Activated B cell treated with CpG ODN at 0.5 μM for 24 hours (primary cell): ENCODE measurements at regions not wholly inside any gene's neighbourhood (a gene's known extent, or its start where the extent isn't known, plus 50 kb on each side); places are given as distances from the start of the nearest gene placed in this dataset.
"Not testable (repeated sequence)": the region's sequence is repeated elsewhere in the genome, so short reads cannot be mapped to it uniquely, and the experiment has no call there.

Experiments
- ATAC-seq: fragments of 200-7000 bp; cut with Tn5 transposase; one replicate; pipeline ENCODE4 v1.10.0; 2021; ENCODE audit warnings: low read depth, mild to moderate bottlenecking, moderate library complexity
- CTCF ChIA-PET: fragments of 350-600 bp; sonication (Branson Sonifier 250); formaldehyde crosslinking; loops from one replicate; lab custom pipeline; 2021; ENCODE audit warnings: antibody characterized with exemption; lab: Charles Lee
- POLR2A ChIA-PET: fragments of 350-600 bp; sonication (Branson Sonifier 250); formaldehyde crosslinking; loops from one replicate; lab custom pipeline; 2021; ENCODE audit warnings: antibody characterized with exemption; lab: Charles Lee
- DNase-seq: peaks from one replicate; pipeline ENCODE4 v3.0.0; 2022
- H3K27ac Mint-ChIP-seq: one replicate; pipeline ENCODE4 v1.8.0; 2020; ENCODE audit warnings: mixed read lengths
- H3K27me3 Mint-ChIP-seq: one replicate; pipeline ENCODE4 v1.8.0; 2021; ENCODE audit warnings: mixed read lengths
- H3K36me3 Mint-ChIP-seq: one replicate; pipeline ENCODE4 v1.8.0; 2021; ENCODE audit warnings: low read depth, mixed read lengths
- H3K4me1 Mint-ChIP-seq: one replicate; pipeline ENCODE4 v1.8.0; 2021; ENCODE audit warnings: mixed read lengths
- H3K4me3 Mint-ChIP-seq: one replicate; pipeline ENCODE4 v1.8.0; 2020; ENCODE audit warnings: mild to moderate bottlenecking, mixed read lengths
- H3K9me3 Mint-ChIP-seq: one replicate; pipeline ENCODE4 v1.8.0; 2020; ENCODE audit warnings: mixed read lengths
- intact Hi-C: fragments of 100-400 bp; cut with micrococcal nuclease; formaldehyde crosslinking; loops from one replicate; pipeline ENCODE4 v1.15.1; 2024
- TF ChIP-seq, protein P1 (sequence below): fragments of 200-600 bp; IDR thresholded peaks from one replicate; pipeline ENCODE4 v1.8.0; 2022; ENCODE audit warnings: antibody characterized with exemption, mild to moderate bottlenecking

DNA sequence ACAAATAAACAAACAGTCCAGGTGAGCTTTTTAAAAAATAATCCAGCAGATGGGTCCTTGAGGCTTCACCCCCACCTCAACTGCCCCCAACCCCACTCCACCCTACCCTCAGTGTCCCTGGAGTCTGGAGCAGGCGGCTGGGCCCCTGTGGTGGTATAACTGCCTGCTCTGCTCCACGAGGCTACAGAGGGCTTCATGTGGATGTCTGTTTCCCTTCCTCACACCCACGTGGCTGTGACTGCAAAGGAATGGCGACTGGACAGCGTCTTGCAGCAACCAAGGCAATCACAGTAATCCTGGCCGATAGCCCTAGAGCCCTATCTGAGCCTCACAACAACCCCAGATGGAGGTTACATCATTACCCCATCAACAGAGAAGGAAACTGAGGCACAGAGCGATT lies 76.5 kb downstream of the SLC2A10 start:
- no peak overlapping the region for H3K4me3 Mint-ChIP-seq
- H3K9me3 Mint-ChIP-seq: no peaks in the 10 kb centered on the region
- H3K27ac Mint-ChIP-seq: no peak overlapping the region

DNA sequence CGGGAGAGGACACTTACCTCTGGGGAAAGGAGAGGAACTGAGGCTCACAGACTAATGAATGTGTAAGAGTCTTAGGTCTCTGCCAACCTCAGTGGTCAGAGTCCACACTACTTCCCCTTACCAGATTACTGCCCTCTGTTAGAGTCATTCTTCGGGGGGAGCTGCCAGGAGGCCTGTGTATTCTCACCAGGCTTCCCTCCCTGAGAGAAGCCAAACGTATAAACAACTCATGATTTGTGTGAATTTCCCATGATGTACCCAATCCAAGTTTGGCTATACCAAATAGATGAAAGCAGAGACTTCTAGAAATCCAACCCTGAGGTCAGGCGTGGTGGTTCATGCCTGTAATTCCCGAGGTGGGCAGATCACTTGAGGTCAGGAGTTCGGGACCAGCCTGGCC lies 77.1 kb downstream of the SLC2A10 start:
- no peak overlapping the region for H3K4me3 Mint-ChIP-seq
- CTCF ChIA-PET: no interaction called here
- intact Hi-C loops: no loop called here

More for the DNA sequence above, 76.5 kb downstream of the SLC2A10 start:
- TF ChIP-seq, protein P1, sequence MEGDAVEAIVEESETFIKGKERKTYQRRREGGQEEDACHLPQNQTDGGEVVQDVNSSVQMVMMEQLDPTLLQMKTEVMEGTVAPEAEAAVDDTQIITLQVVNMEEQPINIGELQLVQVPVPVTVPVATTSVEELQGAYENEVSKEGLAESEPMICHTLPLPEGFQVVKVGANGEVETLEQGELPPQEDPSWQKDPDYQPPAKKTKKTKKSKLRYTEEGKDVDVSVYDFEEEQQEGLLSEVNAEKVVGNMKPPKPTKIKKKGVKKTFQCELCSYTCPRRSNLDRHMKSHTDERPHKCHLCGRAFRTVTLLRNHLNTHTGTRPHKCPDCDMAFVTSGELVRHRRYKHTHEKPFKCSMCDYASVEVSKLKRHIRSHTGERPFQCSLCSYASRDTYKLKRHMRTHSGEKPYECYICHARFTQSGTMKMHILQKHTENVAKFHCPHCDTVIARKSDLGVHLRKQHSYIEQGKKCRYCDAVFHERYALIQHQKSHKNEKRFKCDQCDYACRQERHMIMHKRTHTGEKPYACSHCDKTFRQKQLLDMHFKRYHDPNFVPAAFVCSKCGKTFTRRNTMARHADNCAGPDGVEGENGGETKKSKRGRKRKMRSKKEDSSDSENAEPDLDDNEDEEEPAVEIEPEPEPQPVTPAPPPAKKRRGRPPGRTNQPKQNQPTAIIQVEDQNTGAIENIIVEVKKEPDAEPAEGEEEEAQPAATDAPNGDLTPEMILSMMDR: no peak
- Mint-ChIP-seq H3K4me1 (no peaks in the 10 kb centered on the region), H3K27me3 (peaks cover 14% of the 10 kb centered on the region), H3K36me3 (no peaks in the 10 kb centered on the region)
- ATAC-seq: no peak
- DNase-seq: no peak
- CTCF ChIA-PET: no interaction called here
- POLR2A ChIA-PET: no interaction called here
- intact Hi-C loops: no loop called here

DNA sequence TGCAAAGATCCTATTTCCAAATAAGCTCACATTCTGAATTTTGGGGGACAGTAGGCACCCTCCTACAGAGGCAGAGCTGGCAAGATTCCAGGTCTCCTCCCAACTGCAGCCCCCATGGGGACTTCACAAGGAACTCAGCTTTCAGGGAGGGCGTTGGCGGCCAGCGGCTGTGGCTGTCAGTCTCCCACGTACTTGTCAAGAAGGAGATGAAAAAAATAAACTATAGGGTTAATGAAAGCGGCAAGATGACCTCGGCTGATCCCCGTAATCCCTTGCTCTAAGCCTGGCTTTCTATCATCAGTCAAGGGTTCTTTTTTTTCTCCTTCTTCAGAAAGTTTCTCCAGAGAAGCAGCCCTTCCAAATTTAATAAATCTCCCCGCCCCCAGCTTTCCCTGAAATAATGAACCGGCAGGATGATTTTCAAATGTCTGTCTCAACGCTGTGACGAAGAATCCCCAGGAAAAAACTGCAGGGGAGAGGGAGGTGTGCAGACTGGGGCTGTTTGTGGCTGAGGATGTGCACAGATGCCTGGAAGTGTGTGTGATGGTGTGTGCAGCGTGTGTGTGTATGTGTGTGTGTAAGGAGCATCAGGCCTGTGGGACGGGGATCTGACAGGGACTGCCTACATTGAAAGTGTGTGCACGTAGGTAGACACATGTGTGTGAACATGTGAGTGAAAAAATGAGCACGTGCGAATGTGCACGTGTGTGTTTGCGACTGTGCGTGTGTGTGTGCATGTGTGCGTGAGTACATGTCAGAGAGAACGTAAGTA lies 78.7 kb downstream of the SLC2A10 start:
- Mint-ChIP-seq H3K36me3 (no peaks in the 10 kb centered on the region), H3K4me1 (no peaks in the 10 kb centered on the region), H3K27ac (no peak overlapping the region), H3K4me3 (no peak overlapping the region), H3K9me3 (no peaks in the 10 kb centered on the region), H3K27me3 (peaks cover 16% of the 10 kb centered on the region)
- TF ChIP-seq, protein P1: no peak
- DNase-seq: no peak
- CTCF ChIA-PET: no interaction called here
- intact Hi-C loops: no loop called here
- POLR2A ChIA-PET: no interaction called here
- ATAC-seq: no peak

More for the DNA sequence above, 77.1 kb downstream of the SLC2A10 start:
- no peaks in the 10 kb centered on the region for H3K36me3 Mint-ChIP-seq
- TF ChIP-seq, protein P1: no peak
- POLR2A ChIA-PET: no interaction called here
- no peaks in the 10 kb centered on the region for H3K4me1 Mint-ChIP-seq
- H3K27ac Mint-ChIP-seq: no peak overlapping the region
- no peaks in the 10 kb centered on the region for H3K9me3 Mint-ChIP-seq
- peaks cover 14% of the 10 kb centered on the region for H3K27me3 Mint-ChIP-seq
- no peak for ATAC-seq
- no peak for DNase-seq

DNA sequence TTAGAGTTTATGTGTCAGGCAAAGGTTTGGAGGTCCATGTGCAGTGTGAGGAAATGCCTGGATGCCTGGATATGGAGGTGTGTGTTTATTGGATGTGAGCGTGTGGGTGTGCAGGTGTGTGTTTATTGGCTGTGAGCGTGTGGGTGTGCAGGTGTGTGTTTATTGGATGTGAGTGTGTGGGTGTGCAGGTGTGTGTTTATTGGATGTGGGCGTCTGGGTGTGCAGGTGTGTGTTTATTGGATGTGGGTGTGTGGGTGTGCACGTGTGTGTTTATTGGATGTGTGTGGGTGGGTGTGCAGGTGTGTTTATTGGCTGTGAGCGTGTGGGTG lies 79.3 kb downstream of the SLC2A10 start:
- H3K27ac Mint-ChIP-seq, ATAC-seq, intact Hi-C loops, CTCF ChIA-PET, H3K4me3 Mint-ChIP-seq, POLR2A ChIA-PET, H3K4me1 Mint-ChIP-seq, H3K36me3 Mint-ChIP-seq, DNase-seq, H3K9me3 Mint-ChIP-seq: not testable (repeated sequence)
- H3K27me3 Mint-ChIP-seq: peaks cover 17% of the 10 kb centered on the region

DNA sequence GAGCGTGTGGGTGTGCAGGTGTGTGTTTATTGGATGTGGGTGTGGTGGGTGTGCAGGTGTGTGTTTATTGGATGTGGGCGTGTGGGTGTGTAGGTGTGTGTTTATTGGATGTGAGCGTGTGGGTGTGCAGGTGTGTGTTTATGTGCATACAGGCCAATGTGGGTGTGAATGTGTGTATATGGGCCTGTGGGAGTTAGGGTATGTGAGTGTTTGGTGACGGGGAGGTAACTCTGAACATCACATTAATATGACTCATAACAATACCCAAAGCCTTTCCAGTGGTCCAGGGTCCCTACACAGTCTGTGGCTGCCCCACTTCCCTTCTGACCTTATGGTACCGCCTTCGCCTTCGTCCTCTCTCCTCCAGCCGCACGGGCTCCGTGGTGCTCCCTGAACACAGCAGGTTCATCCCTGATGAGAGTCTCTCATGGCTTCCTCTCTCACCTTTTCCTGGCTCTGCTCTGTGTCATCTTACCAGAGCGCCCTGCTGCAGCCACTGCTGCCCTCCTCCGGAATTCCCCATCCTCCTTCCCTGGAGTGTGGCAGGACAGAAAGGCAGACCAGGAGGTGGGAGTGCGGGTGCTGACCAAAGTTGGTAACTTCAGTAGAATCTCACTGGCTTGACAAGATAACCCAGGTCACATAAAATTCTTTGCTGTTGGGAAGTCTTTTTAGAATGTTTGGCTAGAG lies 80.0 kb downstream of the SLC2A10 start:
- intact Hi-C loops: no loop called here
- Mint-ChIP-seq H3K4me3 (no peak overlapping the region), H3K9me3 (no peaks in the 10 kb centered on the region), H3K27ac (no peak overlapping the region), H3K27me3 (peaks cover 19% of the 10 kb centered on the region), H3K4me1 (no peaks in the 10 kb centered on the region), H3K36me3 (no peaks in the 10 kb centered on the region)
- ATAC-seq (no peak), DNase-seq (no peak)
- ChIA-PET POLR2A (no interaction called here), CTCF (no interaction called here)
- TF ChIP-seq, protein P1: no peak
